GM21619 (cell line): ENCODE measurements at regions not wholly inside any gene's neighbourhood (a gene's known extent, or its start where the extent isn't known, plus 50 kb on each side); places are given as distances from the start of the nearest gene placed in this dataset.
A peak's percentile ranks its signal among the peaks of the same experiment; 100 is the strongest.
"Not testable (repeated sequence)": the region's sequence is repeated elsewhere in the genome, so short reads cannot be mapped to it uniquely, and the experiment has no call there.

Source experiments
- ATAC-seq: cut with Tn5 transposase; IDR thresholded peaks from one replicate; pipeline ENCODE4 v1.9.1; 2021; ENCODE audit not compliant: unreplicated experiment

DNA sequence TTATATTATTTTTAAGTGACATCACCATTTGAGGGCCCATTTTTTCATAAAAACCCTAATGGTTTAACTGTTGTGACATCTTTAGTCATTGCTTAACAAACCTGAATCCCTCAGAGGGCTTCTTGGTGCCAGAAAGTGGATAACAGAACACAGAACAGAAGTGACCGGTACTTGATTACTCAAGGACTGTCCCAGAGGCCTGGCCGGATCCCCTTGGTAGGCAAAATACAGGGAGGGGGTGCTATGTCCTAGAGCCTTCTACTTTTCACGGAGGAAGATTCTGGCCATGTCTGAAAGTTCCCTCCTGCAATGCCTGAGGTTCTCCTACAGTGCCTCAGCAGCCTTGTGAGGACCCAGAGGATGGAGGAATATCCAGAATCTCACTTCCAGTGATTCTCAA lies 94.3 kb upstream of the DCLK2 start:
- ATAC-seq, result no peak

DNA sequence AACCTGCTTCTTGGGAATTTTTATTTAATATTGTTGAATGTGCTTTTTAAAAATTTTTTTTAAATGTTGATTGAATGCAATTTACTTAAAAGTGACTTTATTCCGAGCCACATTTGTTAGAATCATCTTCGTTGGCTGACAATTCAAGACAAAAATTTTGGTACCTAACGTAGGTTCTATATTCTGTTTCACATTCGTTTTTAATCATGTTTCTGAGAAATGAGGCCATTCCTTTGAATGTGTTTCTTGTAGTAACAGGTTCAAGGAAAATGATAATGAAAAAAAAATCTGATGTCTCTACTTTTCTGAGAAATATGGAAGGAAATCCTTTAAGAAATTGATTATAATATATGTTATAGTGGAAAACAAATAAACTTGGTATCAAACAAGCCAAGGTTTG lies 92.3 kb upstream of the DCLK2 start:
- no peak for ATAC-seq

DNA sequence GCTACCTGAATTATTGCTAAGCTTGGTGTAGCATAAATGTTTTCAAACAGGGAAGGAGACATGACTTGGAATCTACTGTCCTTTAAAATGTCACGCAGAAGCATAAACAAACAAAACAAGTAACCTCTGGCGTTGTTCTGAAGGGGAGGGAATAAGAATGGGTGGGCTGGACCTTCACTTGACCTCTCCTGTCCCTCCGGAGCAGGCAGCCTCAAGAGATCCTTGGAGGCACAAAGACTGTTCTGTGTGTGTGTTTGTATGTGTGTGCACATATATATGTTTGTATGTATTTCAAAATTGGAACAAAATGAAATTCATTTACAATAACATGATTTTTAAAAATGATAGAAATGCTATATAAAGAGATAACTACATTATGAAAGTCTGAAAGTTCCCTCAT lies 91.3 kb upstream of the DCLK2 start:
- ATAC-seq, result no peak

DNA sequence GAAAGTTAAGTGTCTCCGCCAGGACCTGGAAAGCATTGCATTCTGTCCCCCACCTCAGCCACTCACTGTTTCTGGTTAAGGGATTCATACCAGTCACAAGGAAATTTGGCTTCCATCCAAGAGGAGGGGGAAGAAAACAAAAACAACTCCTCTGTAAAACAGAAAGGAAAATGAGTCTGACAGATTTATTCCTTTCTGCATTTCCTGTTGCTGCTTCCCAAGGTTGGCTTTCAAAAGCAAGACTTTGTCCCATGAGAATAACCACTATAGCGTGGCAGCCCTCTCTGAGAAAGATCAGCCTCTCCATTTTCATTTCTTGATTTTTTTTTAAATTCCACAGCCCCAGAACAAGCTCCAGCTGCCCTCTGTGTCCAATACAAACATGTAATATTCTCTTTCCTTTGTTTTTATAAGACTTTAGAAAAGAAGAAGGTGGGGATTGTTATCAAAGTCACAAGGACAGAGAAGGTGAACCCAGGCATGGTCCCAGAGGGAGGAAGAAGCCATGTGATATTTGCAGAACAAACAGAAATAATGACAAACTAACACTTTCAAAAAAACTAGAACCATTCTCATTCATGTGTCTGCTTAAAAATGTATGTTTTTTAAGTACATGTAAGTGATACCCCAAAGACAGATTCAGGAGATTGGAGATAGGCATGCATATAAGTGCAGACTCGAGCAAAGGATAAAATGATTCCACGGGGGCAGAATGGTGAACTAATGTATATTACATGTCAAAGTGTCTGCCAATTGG lies 90.7 kb upstream of the DCLK2 start:
- ATAC-seq, result no peak

DNA sequence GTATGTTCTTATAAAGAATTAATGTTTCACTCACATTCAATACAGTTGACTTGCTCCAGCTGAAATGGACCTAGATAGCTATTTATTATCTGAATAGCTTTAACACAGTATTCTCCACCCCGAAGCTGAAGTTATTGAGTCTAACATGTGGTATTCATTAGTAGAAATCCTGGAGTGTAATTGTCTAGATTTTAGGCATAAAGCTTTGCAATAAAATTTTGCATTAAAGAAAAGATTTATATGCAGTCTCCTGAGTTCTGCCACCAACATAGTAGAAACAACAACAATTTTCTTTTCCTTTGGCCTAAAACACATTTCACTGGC lies 90.2 kb upstream of the DCLK2 start:
- no peak for ATAC-seq

DNA sequence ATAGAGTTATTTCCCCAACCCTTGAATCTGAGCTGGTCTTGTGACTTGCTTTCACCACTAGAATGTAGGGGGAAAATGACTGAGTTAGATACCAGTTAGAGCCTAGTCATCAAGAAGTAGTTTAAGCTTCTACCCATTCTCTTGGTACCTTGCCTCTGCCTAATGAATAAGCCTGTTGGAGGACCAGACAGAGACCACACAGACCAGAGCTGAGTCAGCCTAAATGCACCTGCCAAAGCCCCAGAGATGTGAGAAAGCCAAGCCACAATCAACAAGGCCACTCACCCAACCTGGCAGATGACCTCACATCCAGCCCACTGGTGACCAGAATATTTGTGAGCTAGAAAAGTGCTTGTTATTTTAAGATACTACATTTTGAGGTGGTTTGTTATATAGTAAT lies 85.2 kb upstream of the DCLK2 start:
- no peak for ATAC-seq

DNA sequence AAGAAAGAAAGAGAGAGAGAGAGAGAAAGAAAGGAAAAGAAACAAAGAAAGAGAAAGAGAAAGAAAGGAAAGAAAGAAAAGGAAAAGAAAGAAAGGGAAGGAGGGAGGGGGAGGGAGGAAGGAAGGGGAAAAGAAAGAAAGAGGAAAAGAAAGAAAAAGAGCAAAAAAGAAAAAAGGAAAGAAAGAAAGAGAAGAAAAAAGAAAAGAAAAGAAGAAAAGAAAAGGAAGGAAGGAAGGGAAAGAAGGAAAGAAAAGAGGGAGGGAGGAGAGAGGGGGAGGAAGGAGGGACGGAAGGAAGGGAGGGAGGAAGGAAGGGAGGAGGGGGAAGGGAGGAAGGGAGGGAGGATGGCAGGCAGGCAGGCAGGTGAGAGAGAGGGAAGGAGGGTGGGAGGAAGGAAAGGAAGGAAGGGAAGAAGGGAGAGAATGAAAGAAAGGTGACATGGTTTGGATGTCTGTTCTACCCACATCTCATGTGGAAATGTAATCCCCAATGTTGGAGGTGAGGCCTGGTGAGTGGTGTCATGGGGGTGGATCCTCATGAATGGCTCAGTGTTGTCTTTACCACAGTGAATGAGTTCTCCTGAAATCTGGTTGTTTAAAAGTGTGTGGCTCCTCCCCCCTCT lies 83.0 kb upstream of the DCLK2 start:
- no peak for ATAC-seq

DNA sequence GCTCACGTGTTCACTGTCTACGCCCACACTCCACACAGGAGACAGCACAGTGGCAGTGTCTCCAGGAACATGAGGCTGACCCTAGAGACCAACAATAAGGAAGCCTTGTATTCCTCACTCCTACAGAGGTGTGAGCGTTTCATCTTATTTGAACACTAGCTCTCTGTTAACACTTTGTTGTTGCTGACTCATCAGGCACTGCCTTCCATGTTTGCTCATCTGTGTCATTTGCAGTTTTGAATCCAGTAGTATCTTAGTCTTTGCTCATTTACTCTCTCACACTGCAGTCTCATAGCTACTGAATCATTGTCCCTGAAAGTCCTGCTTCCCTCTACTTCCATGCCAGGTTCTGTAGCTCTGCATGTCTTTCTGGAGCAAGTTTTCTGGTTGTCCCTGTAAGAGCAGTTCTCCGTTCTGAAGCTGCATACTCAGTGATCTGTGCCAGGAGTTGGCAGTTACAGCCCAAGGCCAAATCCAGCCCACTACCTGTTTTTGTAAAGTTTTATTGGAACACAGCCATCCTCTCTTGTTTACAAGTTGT lies 80.3 kb upstream of the DCLK2 start:
- peak; percentile 61 for ATAC-seq

DNA sequence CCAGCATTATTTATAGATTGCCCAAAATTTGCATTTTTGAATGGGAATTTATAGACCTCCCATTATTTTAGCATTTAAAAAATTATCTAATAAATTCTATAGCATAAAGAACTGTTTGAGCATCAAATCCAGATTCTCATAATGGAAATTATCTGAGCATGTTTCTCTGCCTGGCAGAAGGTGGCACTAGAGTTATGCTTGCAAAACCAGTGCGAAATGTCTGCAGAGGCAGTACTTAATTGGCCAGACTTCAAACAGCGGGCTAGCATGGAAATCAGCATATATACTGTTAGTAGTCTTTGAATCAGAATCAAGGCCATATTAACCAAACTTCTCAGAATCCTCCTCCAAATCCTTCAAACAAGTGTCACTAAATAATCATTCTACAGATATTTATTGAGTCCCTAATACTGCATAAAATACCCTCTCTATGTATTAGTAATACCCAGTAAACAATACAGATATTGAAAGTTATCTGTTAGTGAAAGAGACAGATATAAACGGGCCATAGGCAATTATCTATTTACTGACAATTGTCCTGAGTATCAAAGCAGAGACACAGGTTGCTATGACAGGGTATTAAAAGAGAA lies 78.7 kb upstream of the DCLK2 start:
- peak; percentile 60 for ATAC-seq

DNA sequence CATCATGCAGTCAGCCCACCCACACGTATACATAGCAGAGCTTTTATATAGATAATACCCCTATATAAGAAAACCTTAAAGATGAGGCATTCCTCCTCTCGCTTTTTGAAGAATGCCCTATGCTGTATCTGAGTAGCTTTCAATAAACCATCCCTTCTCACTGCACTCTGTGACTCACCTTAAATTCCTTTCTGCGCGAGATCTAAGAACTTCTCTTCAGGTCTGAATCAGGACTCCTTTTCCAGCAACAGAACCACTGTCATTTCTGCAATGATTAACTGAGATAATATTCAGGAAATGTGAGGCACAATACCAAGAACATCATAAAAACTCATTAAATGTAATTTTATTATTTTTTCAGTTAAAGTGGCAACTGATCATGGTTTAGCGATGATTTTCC lies 76.4 kb upstream of the DCLK2 start:
- ATAC-seq, result no peak

DNA sequence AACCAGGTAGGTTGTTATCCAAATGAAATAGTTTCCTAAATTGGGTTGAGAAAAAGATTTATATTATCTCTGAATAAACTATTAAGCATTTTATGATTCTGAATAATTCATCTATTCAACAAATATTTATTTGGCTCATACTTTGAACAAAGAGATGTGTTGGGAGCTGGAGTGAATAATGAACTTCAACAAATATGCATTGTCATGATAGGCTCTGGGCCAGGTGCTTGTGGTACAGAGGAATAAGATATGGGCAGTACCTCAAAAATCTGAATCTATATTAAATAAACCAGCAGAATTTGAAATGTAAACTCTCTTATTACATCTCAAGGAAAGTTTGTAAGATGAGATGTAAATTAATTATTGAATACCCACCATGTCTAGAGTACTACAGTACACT lies 75.7 kb upstream of the DCLK2 start:
- no peak for ATAC-seq

DNA sequence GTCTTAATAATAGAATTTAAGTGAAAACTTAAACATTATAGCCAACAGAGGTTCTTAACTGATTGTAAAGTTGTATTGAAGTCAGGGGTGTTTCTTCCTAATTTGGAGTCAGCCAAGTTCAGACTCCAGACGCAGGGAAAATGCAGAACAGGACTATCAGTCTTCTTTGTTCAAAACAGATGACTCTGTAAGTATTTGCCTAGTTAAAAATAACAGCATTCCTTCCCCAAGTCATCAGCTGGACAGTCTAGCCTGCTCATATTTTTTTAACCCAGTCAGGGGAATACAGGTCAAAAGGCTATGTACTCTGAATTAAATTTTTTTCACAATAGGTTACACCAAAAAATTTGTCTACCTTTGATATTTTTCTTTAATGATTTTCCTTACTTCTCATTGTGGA lies 73.8 kb upstream of the DCLK2 start:
- ATAC-seq, result no peak

DNA sequence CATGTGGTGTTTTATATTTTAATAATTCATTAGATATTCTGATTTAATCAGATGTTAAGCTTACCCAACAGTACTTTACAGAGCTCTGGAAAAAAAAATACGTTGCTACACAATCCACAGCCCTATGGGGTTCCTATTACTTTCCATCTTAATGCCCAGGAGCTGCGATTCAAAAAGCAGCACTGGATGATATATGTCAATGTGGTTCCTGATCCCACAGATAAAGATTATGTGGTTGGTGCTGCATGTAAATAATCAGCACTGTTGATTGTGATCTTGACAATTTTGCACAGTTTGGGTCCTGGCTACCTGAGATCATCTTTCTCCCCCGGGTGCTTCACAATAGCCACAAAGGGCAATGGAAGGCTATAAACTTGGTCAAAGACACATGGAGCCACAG lies 72.7 kb upstream of the DCLK2 start:
- ATAC-seq, result no peak

DNA sequence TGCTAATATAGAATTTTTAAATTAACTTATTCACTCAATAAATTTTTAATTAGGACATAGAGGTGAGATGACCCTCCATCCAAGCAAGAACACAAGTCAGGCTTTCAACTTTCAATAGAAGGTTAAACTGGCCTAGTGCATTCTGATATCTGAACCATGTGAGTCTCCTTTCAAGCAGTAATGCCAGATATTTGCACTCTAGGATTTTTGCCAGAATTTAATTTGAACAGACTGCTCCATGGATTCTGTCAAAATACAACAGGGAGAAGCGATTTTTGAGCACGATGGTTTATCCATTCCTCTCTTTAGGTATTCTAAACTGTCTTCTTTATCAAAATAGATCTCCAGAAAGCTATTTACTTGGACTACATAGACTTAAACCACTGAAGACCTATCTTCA lies 72.0 kb upstream of the DCLK2 start:
- no peak for ATAC-seq

DNA sequence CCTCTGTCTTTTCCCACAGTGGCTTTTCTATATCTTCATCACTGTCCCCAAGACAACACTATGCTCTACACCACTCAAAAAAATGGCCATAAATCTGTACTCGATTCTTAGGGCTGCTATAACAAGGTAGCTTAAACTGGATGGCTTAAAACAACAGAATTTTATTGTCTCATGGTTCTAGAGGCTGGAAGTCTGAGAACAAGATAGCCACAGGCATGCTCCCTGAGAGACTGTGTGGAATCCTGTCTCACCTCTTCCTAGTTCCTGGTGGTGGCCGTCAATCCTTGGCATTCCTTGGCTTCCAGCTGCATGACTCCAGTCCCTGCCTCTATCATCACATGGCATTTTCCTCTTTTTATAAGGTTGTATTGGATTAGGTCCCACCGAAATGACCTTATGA lies 70.7 kb upstream of the DCLK2 start:
- no peak for ATAC-seq

DNA sequence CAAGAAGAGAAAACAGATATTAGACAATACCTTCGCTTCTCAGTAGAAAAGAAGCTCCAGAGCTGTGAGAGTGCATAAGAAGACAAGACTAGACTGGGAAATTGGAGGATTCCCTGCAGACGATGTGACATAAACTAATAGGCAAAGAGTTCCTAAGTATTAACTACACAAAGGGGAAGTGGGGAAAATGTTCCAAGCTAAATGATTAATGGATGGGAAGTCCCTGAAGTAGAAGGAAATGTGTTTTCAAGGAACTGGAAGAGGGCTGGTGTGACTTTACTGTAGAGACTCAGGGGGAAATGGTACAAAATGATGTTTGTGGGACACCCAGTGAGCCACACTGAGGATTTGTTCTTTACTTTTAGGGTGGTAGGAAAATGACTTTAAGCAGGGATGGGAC lies 69.7 kb upstream of the DCLK2 start:
- ATAC-seq, result no peak

DNA sequence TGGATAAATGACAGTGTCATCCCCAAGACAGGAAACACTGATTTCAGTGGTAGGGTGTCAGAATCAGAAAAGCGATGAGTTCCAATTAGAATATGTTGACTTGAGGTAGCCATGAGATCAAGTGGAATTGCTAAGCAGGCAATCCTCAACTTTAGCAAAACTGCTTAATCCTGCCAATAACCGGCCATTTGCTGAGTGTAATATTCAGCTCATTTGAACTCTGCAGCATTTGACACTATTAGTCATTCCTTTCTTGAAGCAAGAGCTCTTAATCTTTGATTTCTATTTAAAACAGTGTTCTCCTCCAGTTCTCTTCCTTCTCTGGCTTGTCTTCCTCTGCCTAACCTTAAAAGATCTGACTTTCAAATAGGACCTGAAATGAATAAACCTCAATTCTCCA lies 68.7 kb upstream of the DCLK2 start:
- ATAC-seq, result no peak

DNA sequence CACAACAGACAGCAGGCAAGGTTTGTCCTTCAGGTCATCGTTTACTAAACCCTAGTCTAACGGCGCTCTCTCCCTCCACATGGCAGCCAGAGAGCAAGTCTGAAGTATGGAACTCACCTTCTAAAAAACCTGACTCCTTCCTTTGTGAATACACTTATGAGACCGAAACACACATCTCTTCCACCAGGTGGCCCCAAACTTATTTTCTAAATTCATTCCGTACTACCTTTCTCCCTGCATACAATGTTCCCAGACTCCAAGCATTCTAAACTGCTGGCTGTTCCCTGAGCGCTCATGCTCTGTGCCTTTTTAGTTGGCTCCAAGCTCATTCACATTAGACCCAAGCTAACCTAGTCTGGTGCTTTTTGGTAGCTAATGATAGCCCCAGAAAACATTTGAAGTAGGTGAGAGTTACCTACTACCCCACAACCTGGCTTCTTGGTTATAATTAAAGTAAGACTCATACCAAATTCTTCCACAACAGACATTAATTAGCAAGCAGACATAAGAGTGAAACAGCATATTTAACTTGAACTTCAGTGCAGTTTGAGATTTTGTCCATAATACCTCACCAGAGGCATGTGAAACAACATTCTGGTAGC lies 67.6 kb upstream of the DCLK2 start:
- ATAC-seq, result peak; percentile 55

DNA sequence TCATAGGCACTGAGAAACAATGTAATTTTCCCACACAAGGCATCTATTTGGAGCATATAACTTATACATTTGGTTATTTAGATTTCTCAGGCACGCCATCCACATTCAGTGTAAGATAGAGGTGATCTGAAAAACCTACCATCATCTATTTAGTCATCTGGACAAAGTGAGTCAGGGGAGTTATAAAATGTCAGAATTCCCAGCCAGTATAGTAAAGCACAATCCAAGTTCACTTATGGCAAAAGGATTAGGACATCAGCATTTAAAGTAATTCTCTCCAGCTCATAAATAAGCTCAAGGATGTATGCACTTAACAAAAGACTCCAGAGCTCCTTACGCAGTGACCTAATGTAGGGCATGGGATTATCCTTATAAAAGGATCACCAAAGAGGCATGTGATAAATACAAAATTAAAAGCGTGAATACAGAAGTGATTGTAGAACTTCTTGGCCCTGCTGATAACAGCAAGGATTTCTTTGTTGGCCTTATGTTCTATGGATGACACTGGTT lies 65.3 kb upstream of the DCLK2 start:
- no peak for ATAC-seq

DNA sequence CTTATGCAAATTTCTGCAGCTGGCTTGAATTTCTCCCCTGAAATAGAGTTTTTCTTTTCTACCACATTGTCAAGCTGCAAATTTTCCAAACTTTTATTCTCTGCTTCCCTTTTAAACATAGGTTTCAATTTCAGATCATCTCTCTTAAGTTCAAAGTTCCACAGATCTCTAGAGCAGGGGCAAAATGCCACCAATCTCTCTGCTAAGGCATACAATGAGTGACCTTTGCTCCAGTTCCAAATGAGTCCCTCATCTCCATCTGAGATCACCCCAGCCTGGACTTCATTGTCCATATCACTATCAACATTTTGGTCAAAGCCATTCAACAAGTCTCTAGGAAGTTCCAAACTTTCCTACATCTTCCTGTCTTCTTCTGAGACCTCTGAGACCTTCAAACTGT lies 62.3 kb upstream of the DCLK2 start:
- ATAC-seq, result not testable (repeated sequence)

DNA sequence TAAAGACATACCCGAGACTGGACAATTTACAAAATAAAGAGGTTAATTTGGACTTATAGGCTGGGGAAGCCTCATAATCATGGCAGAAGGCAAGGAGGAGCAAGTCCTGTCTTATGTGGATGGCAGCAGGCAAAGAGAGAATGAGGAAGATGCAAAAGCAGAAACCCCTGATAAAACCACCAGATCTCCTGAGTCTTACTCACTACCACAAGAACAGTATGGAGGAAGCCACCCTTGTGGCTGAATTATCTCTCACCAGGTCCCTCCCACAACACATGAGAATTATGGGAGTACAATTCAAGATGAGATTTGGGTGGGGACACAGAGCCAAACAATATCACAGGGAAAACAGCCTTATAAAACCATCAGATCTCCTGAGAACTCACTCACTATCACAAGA lies 61.6 kb upstream of the DCLK2 start:
- ATAC-seq, result not testable (repeated sequence)

DNA sequence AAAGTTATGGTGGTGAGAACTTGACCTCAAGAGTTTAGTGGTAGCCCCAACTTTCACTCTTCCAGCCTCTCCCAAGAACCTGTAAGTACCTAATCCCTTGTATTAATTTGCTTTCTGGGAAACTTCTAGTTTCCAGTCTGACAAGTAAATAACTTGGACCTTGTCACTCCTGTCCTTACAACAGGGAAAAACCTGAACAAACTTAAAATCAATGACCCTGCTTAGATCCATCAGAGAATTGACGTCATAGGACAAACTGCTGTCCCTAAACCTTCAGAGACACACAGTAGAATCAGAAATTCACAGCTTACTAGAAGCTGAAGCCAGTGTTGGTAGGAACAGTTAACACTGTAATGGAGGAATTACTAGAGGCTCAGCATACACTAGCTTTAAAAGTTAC lies 60.0 kb upstream of the DCLK2 start:
- no peak for ATAC-seq
